GM13977 (cell line): ENCODE measurements at regions not wholly inside any gene's neighbourhood (a gene's known extent, or its start where the extent isn't known, plus 50 kb on each side); places are given as distances from the start of the nearest gene placed in this dataset.

Source experiments
- DNase-seq: peaks from one replicate; pipeline ENCODE4 v3.0.0; 2012; ENCODE audit warnings: low spot score
- in situ Hi-C: fragments of 300-500 bp; cut with MboI; formaldehyde crosslinking; loops from one replicate; pipeline ENCODE4 v1.12.0; 2022; ENCODE audit warnings: low sequenced_read_pairs, low pct_unique_long_range_greater_than_20kb, mixed read lengths, inconsistent platforms; ENCODE audit not compliant: unreplicated experiment
- TF ChIP-seq, protein P1 (sequence below): IDR thresholded peaks from 2 replicates; pipeline ENCODE4 v1.5.1; 2012; ENCODE audit warnings: mild to moderate bottlenecking, control low read depth; ENCODE audit not compliant: insufficient read depth; ENCODE audit errors: extremely low read depth, missing control alignments

GRCh38 chr1:115560027-115560426 lies 81.7 kb upstream of the VANGL1 start:
- TF ChIP-seq, protein P1, sequence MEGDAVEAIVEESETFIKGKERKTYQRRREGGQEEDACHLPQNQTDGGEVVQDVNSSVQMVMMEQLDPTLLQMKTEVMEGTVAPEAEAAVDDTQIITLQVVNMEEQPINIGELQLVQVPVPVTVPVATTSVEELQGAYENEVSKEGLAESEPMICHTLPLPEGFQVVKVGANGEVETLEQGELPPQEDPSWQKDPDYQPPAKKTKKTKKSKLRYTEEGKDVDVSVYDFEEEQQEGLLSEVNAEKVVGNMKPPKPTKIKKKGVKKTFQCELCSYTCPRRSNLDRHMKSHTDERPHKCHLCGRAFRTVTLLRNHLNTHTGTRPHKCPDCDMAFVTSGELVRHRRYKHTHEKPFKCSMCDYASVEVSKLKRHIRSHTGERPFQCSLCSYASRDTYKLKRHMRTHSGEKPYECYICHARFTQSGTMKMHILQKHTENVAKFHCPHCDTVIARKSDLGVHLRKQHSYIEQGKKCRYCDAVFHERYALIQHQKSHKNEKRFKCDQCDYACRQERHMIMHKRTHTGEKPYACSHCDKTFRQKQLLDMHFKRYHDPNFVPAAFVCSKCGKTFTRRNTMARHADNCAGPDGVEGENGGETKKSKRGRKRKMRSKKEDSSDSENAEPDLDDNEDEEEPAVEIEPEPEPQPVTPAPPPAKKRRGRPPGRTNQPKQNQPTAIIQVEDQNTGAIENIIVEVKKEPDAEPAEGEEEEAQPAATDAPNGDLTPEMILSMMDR, result no peak
- DNase-seq, result no peak
- in situ Hi-C loops, result no loop called here

DNA sequence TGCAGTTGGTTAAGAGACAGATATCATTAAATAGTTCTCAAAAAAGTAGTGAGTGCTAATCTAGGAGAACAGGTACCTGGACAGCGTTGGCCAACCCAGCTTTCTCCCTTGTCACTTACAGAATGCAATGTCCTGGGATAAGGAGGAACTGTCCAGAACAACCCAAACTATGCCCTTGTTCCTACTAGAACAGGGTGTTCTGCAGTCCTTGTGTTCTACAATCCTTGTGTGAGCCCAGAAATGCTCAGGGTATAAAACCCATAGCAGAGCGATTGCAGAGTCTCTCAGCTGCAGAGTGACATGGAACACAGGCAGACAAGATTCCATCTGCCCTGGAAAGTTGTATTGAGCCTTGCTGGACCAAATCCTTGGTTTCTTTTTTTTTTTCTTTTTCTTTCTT lies 83.5 kb upstream of the VANGL1 start:
- no peak for DNase-seq
- in situ Hi-C loops, result no loop called here
- TF ChIP-seq, protein P1, result no peak

GRCh38 chr1:115557715-115558114 lies 84.1 kb upstream of the VANGL1 start:
- TF ChIP-seq, protein P1, result no peak
- in situ Hi-C loops, result no loop called here
- no peak for DNase-seq

GRCh38 chr1:115556236-115556635 lies 85.5 kb upstream of the VANGL1 start:
- TF ChIP-seq, protein P1, result no peak
- DNase-seq, result no peak
- in situ Hi-C loops, result no loop called here

- DNase-seq, result no peak
- in situ Hi-C loops, result no loop called here
- TF ChIP-seq, protein P1, result no peak
Observed at GRCh38 chr1:115555446-115555845, 86.3 kb upstream of the VANGL1 start.

DNA sequence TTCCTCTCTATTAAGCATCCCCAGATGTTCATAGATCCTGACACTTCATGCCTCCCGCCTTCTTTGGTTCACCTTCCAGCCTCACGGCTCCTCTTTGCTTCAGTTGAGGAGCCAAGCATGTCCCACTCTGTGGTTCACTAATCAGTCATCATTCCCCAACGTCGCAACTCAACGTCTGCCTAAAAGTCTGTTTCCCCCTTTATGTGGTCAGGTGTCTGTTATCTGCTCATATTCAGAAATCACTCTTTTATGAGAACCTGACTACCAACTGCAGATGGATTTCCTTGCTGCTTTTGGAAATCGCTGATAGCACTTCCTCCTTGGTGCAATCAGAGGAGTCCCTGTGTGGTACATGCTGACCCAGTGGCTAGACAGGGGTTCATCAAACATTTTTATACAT lies 94.1 kb upstream of the VANGL1 start:
- DNase-seq, result no peak
- in situ Hi-C loops, result no loop called here
- TF ChIP-seq, protein P1, result no peak

- TF ChIP-seq, protein P1, result no peak
- in situ Hi-C loops, result no loop called here
- no peak for DNase-seq
Observed at GRCh38 chr1:115546846-115547245, 94.9 kb upstream of the VANGL1 start.
